Neural progenitor cell (in vitro differentiated cells): ENCODE measurements at regions not wholly inside any gene's neighbourhood (a gene's known extent, or its start where the extent isn't known, plus 50 kb on each side); places are given as distances from the start of the nearest gene placed in this dataset.
A peak's percentile ranks its signal among the peaks of the same experiment; 100 is the strongest.

ENCODE experiments used
- DNase-seq: peaks from one replicate; pipeline ENCODE4 v3.0.0-alpha.2; 2016; ENCODE audit warnings: low spot score
- H2AFZ ChIP-seq: fragments of 200-600 bp; sonication (generic); replicated peaks from 2 replicates; pipeline ENCODE4 v1.6.1; 2016; ENCODE audit warnings: antibody characterized with exemption
- H3F3A ChIP-seq: fragments of 200-600 bp; sonication (generic); 2 replicates; pipeline ENCODE4 v1.6.1; 2016; ENCODE audit warnings: antibody characterized with exemption, low read depth
- H3K27ac ChIP-seq: fragments of 200-600 bp; sonication (generic); 2 replicates; pipeline ENCODE4 v1.5.1; 2016; ENCODE audit warnings: mild to moderate bottlenecking
- H3K27me3 ChIP-seq: fragments of 200-600 bp; sonication (generic); 2 replicates; pipeline ENCODE4 v1.6.1; 2016; ENCODE audit warnings: mild to moderate bottlenecking, moderate library complexity
- H3K36me3 ChIP-seq: fragments of 200-600 bp; sonication (generic); 2 replicates; pipeline ENCODE4 v1.5.1; 2016
- H3K4me1 ChIP-seq: fragments of 200-600 bp; sonication (generic); 2 replicates; pipeline ENCODE4 v1.6.1; 2016; ENCODE audit warnings: mixed run types
- H3K4me2 ChIP-seq: fragments of 200-600 bp; sonication (generic); 2 replicates; pipeline ENCODE4 v1.6.1; 2016
- H3K4me3 ChIP-seq: fragments of 200-600 bp; sonication (generic); 2 replicates; pipeline ENCODE4 v1.5.1; 2016
- H3K79me2 ChIP-seq: fragments of 200-600 bp; sonication (generic); 2 replicates; pipeline ENCODE4 v1.6.1; 2016; ENCODE audit warnings: low read depth
- H3K9ac ChIP-seq: fragments of 200-600 bp; sonication (generic); 2 replicates; pipeline ENCODE4 v1.6.1; 2016
- H3K9me3 ChIP-seq: fragments of 200-600 bp; sonication (generic); 2 replicates; pipeline ENCODE4 v1.5.1; 2016; ENCODE audit warnings: low read depth
- H4K20me1 ChIP-seq: fragments of 200-600 bp; sonication (generic); 2 replicates; pipeline ENCODE4 v1.6.1; 2016; ENCODE audit warnings: low read depth
- H3K27ac Mint-ChIP-seq: 3 replicates; pipeline ENCODE4 v1.8.0; 2021; ENCODE audit warnings: mixed read lengths
- H3K27me3 Mint-ChIP-seq: 2 replicates; pipeline ENCODE4 v1.8.0; 2022; ENCODE audit warnings: low read depth, mild to moderate bottlenecking, inconsistent platforms, moderate library complexity, mixed read lengths; ENCODE audit not compliant: insufficient read depth
- H3K36me3 Mint-ChIP-seq: 3 replicates; pipeline ENCODE4 v1.8.0; 2021; ENCODE audit warnings: mixed read lengths
- H3K4me1 Mint-ChIP-seq: 3 replicates; pipeline ENCODE4 v1.8.0; 2021; ENCODE audit warnings: mixed read lengths
- H3K4me3 Mint-ChIP-seq: 3 replicates; pipeline ENCODE4 v1.8.0; 2021; ENCODE audit warnings: mild to moderate bottlenecking, moderate library complexity, mixed read lengths
- H3K9me3 Mint-ChIP-seq: 3 replicates; pipeline ENCODE4 v1.8.0; 2020; ENCODE audit warnings: mixed read lengths
- EZH2 ChIP-seq: fragments of 200-600 bp; sonication (generic); IDR thresholded peaks from 2 replicates; pipeline ENCODE4 v1.6.1; 2017; ENCODE audit warnings: antibody characterized with exemption, mild to moderate bottlenecking, moderate library complexity
- EZH2phosphoT487 ChIP-seq: fragments of 200-600 bp; sonication (generic); IDR thresholded peaks from 2 replicates; pipeline ENCODE4 v1.6.1; 2017; ENCODE audit warnings: antibody characterized with exemption
- TF ChIP-seq, protein P1 (sequence below): fragments of 200-600 bp; sonication (generic); IDR thresholded peaks from 2 replicates; pipeline ENCODE4 v1.5.1; 2017; ENCODE audit warnings: antibody characterized with exemption, mild to moderate bottlenecking

DNA sequence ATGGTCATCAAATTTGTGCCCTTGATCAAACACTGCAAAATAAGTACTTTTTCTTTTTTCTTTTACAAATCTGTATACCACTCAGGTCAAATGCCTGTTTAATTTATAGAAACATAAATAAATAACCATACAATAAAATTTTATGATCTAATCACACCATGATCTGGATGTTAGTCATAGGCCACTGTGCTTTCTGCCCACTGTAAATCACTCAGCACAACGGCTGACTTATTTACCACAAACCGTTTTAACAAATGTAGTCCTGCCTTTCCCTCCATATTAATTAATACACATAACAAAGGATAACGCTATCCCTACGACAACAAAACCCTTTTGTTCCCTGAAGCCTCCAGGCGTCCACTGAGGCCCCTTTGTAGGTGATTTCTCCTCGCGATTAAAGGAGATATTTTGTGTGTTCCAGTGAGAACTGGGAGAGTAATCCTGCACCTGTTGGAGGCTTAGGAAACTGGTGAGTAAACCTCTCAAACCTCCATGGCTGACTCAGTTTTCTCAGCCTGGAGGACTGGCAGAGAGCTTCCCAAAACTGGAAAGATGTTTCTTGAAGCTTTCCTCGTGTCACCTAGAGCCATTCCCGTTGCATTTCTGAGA lies 477.1 kb upstream of the SGCG start:
- Mint-ChIP-seq H3K27ac (no peak overlapping the region), H3K4me1 (peaks cover 2% of the 10 kb centered on the region), H3K9me3 (no peaks in the 10 kb centered on the region), H3K36me3 (no peaks in the 10 kb centered on the region), H3K4me3 (no peak overlapping the region), H3K27me3 (peaks cover 4% of the 10 kb centered on the region)
- Histone ChIP-seq H3K36me3 (no peaks in the 10 kb centered on the region), H3K4me2 (no peak overlapping the region), H3K4me1 (no peaks in the 10 kb centered on the region), H4K20me1 (no peaks in the 10 kb centered on the region), H3F3A (no peaks in the 10 kb centered on the region), H3K9me3 (no peaks in the 10 kb centered on the region), H2AFZ (no peak overlapping the region), H3K27ac (no peak overlapping the region), H3K27me3 (no peaks in the 10 kb centered on the region), H3K4me3 (no peak overlapping the region), H3K79me2 (no peaks in the 10 kb centered on the region), H3K9ac (no peak overlapping the region)
- DNase-seq: no peak
- TF ChIP-seq EZH2phosphoT487 (no peak), EZH2 (no peak)
- TF ChIP-seq, protein P1, sequence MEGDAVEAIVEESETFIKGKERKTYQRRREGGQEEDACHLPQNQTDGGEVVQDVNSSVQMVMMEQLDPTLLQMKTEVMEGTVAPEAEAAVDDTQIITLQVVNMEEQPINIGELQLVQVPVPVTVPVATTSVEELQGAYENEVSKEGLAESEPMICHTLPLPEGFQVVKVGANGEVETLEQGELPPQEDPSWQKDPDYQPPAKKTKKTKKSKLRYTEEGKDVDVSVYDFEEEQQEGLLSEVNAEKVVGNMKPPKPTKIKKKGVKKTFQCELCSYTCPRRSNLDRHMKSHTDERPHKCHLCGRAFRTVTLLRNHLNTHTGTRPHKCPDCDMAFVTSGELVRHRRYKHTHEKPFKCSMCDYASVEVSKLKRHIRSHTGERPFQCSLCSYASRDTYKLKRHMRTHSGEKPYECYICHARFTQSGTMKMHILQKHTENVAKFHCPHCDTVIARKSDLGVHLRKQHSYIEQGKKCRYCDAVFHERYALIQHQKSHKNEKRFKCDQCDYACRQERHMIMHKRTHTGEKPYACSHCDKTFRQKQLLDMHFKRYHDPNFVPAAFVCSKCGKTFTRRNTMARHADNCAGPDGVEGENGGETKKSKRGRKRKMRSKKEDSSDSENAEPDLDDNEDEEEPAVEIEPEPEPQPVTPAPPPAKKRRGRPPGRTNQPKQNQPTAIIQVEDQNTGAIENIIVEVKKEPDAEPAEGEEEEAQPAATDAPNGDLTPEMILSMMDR: no peak

- Mint-ChIP-seq H3K36me3 (no peaks in the 10 kb centered on the region), H3K27me3 (peaks cover 7% of the 10 kb centered on the region), H3K9me3 (no peaks in the 10 kb centered on the region), H3K4me3 (no peak overlapping the region), H3K27ac (no peak overlapping the region), H3K4me1 (peaks cover 8% of the 10 kb centered on the region)
- Histone ChIP-seq H3K27me3 (no peaks in the 10 kb centered on the region), H3K4me1 (no peaks in the 10 kb centered on the region), H3K36me3 (no peaks in the 10 kb centered on the region), H3F3A (no peaks in the 10 kb centered on the region), H3K4me2 (no peak overlapping the region), H4K20me1 (no peaks in the 10 kb centered on the region), H3K4me3 (no peak overlapping the region), H3K9me3 (no peaks in the 10 kb centered on the region), H3K27ac (no peak overlapping the region), H3K9ac (no peak overlapping the region), H3K79me2 (no peaks in the 10 kb centered on the region), H2AFZ (no peak overlapping the region)
- TF ChIP-seq EZH2phosphoT487 (no peak), EZH2 (no peak)
- TF ChIP-seq, protein P1: no peak
- DNase-seq: no peak
These were observed 472.8 kb upstream of the SGCG start for GRCh38 chr13:22707946-22708345.

DNA sequence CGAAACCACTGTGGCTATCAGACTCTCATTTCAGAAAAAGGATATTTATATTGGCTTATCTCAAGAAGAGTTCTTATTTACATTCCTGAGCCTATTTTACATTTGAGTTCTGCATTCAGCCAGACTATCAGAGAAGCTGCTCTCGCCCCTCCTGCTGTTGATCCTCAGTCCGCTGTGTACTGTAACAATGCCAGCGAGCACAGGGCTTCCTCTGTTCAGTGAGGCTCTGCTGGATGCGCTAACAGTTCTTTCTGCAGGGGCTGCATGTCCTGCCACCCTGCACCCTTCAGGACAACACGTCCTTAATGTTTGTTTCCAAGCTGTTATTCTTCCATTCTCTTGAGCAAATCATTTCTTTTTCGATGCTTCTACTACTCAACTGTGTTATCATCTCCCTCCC lies 463.7 kb upstream of the SGCG start:
- Histone ChIP-seq H3K36me3 (no peaks in the 10 kb centered on the region), H3K4me1 (peaks cover 12% of the 10 kb centered on the region), H3K4me2 (no peak overlapping the region), H3F3A (no peaks in the 10 kb centered on the region), H4K20me1 (no peaks in the 10 kb centered on the region), H3K4me3 (no peak overlapping the region), H2AFZ (peak overlapping the region; percentile 96), H3K27me3 (no peaks in the 10 kb centered on the region), H3K9me3 (no peaks in the 10 kb centered on the region), H3K27ac (no peak overlapping the region), H3K79me2 (no peaks in the 10 kb centered on the region), H3K9ac (no peak overlapping the region)
- no peaks in the 10 kb centered on the region for H3K9me3 Mint-ChIP-seq
- peak; percentile 60 for DNase-seq
- no peaks in the 10 kb centered on the region for H3K36me3 Mint-ChIP-seq
- H3K4me3 Mint-ChIP-seq: no peak overlapping the region
- H3K27ac Mint-ChIP-seq: no peak overlapping the region
- H3K27me3 Mint-ChIP-seq: no peaks in the 10 kb centered on the region
- TF ChIP-seq EZH2 (no peak), EZH2phosphoT487 (no peak)
- TF ChIP-seq, protein P1: no peak
- peaks cover 4% of the 10 kb centered on the region for H3K4me1 Mint-ChIP-seq
